ENCODE measurements at regions not wholly inside any gene's neighbourhood (a gene's known extent, or its start where the extent isn't known, plus 50 kb on each side); places are given as distances from the start of the nearest gene placed in this dataset.

- no peaks in the 10 kb centered on the region for H3K4me1 ChIP-seq
- BruUV-seq (replicated peaks): no TSS peak
- H3K36me3 ChIP-seq (ENCODE audit: control insufficient read depth, insufficient read depth, low read length): no peaks in the 10 kb centered on the region
- no peak overlapping the region for H3K4me3 ChIP-seq (ENCODE audit: low read depth, low read length)
- Mint-ChIP-seq H3K27me3 (ENCODE audit: insufficient read depth, unreplicated experiment) (peaks cover 13% of the 10 kb centered on the region), H3K36me3 (ENCODE audit: insufficient read depth, unreplicated experiment) (no peaks in the 10 kb centered on the region), H3K4me3 (ENCODE audit: unreplicated experiment) (no peak overlapping the region), H3K9me3 (ENCODE audit: unreplicated experiment) (no peaks in the 10 kb centered on the region), H3K27ac (ENCODE audit: unreplicated experiment) (no peak overlapping the region), H3K4me1 (ENCODE audit: low read depth, unreplicated experiment) (no peaks in the 10 kb centered on the region)
- no peaks in the 10 kb centered on the region for H3K27me3 ChIP-seq (replicated peaks; ENCODE audit: control insufficient read depth, insufficient read depth, low read length)
- DNase-seq: no peak
- no peaks in the 10 kb centered on the region for H3K9me3 ChIP-seq
- intact Hi-C loops (cut with micrococcal nuclease; ENCODE audit: unreplicated experiment): loop anchor here (10.0 kb wide), 1 partner anchor 412 kb away; no protein-coding TSS in a partner anchor
- CTCF ChIA-PET: no interaction called here
- TF ChIP-seq CTCF (IDR thresholded peaks at IDR 0.05; ENCODE audit: insufficient read depth in 1 of 2, low read depth in 1 of 2, low read length in 1 of 2, severe bottlenecking in 1 of 2, unreplicated experiment in 1 of 2): no peak
- POLR2A ChIA-PET: no interaction called here
Observed at GRCh38 chr2:223386984-223387383, 215.2 kb downstream of the SCG2 start.

GRCh38 chr2:223389624-223390023 lies 212.5 kb downstream of the SCG2 start:
- no peak for TF ChIP-seq CTCF (IDR thresholded peaks at IDR 0.05; ENCODE audit: insufficient read depth in 1 of 2, low read depth in 1 of 2, low read length in 1 of 2, severe bottlenecking in 1 of 2, unreplicated experiment in 1 of 2)
- Histone ChIP-seq H3K27me3 (replicated peaks; ENCODE audit: control insufficient read depth, insufficient read depth, low read length) (no peaks in the 10 kb centered on the region), H3K9me3 (no peaks in the 10 kb centered on the region; the same call in 1 of the 2 replicates), H3K4me3 (ENCODE audit: low read depth, low read length) (no peak overlapping the region), H3K36me3 (ENCODE audit: control insufficient read depth, insufficient read depth, low read length) (no peaks in the 10 kb centered on the region), H3K4me1 (no peaks in the 10 kb centered on the region)
- no peak overlapping the region for H3K4me3 Mint-ChIP-seq (ENCODE audit: unreplicated experiment)
- H3K27ac Mint-ChIP-seq (ENCODE audit: unreplicated experiment): no peak overlapping the region
- no peaks in the 10 kb centered on the region for H3K4me1 Mint-ChIP-seq (ENCODE audit: low read depth, unreplicated experiment)
- intact Hi-C loops (cut with micrococcal nuclease; ENCODE audit: unreplicated experiment): loop anchor here (10.0 kb wide), 1 partner anchor 415 kb away; no protein-coding TSS in a partner anchor
- no peak for DNase-seq
- ChIA-PET CTCF (no interaction called here), POLR2A (no interaction called here)
- no peaks in the 10 kb centered on the region for H3K9me3 Mint-ChIP-seq (ENCODE audit: unreplicated experiment)
- BruUV-seq (replicated peaks): no TSS peak
- H3K27me3 Mint-ChIP-seq (ENCODE audit: insufficient read depth, unreplicated experiment): peaks cover 5% of the 10 kb centered on the region
- no peaks in the 10 kb centered on the region for H3K36me3 Mint-ChIP-seq (ENCODE audit: insufficient read depth, unreplicated experiment)

GRCh38 chr2:223396993-223397392 lies 205.2 kb downstream of the SCG2 start:
- no peak for TF ChIP-seq CTCF (IDR thresholded peaks at IDR 0.05; ENCODE audit: insufficient read depth in 1 of 2, low read depth in 1 of 2, low read length in 1 of 2, severe bottlenecking in 1 of 2, unreplicated experiment in 1 of 2)

More at GRCh38 chr2:223396993-223397392, 205.2 kb downstream of the SCG2 start:
- ChIA-PET CTCF (no interaction called here), POLR2A (no interaction called here)
- Histone ChIP-seq H3K4me1 (no peaks in the 10 kb centered on the region), H3K9me3 (peaks cover 6% of the 10 kb centered on the region), H3K27me3 (replicated peaks; ENCODE audit: control insufficient read depth, insufficient read depth, low read length) (no peaks in the 10 kb centered on the region; the same call in 1 of the 2 replicates), H3K36me3 (ENCODE audit: control insufficient read depth, insufficient read depth, low read length) (no peaks in the 10 kb centered on the region), H3K4me3 (ENCODE audit: low read depth, low read length) (no peak overlapping the region)
- intact Hi-C loops (cut with micrococcal nuclease; ENCODE audit: unreplicated experiment): no loop called here
- no TSS peak for BruUV-seq (replicated peaks)
- H3K9me3 Mint-ChIP-seq (ENCODE audit: unreplicated experiment): no peaks in the 10 kb centered on the region
- H3K36me3 Mint-ChIP-seq (ENCODE audit: insufficient read depth, unreplicated experiment): no peaks in the 10 kb centered on the region
- no peak overlapping the region for H3K4me3 Mint-ChIP-seq (ENCODE audit: unreplicated experiment)
- H3K4me1 Mint-ChIP-seq (ENCODE audit: low read depth, unreplicated experiment): no peaks in the 10 kb centered on the region
- H3K27me3 Mint-ChIP-seq (ENCODE audit: insufficient read depth, unreplicated experiment): peaks cover 3% of the 10 kb centered on the region
- H3K27ac Mint-ChIP-seq (ENCODE audit: unreplicated experiment): no peak overlapping the region
- no peak for DNase-seq

Measured in Caco-2 (cell line).